ENCODE measurements at regions not wholly inside any gene's neighbourhood (a gene's known extent, or its start where the extent isn't known, plus 50 kb on each side); places are given as distances from the start of the nearest gene placed in this dataset.

- no peak for TF ChIP-seq CTCF (IDR thresholded peaks at IDR 0.05)
- no peak for TF ChIP-seq POLR2A (IDR thresholded peaks at IDR 0.05)
Observed at GRCh38 chr12:43054085-43054484, 464.5 kb upstream of the PRICKLE1 start.

Data from adrenal gland (tissue), 5 donors.